ENCODE measurements at regions not wholly inside any gene's neighbourhood (a gene's known extent, or its start where the extent isn't known, plus 50 kb on each side); places are given as distances from the start of the nearest gene placed in this dataset.

DNA sequence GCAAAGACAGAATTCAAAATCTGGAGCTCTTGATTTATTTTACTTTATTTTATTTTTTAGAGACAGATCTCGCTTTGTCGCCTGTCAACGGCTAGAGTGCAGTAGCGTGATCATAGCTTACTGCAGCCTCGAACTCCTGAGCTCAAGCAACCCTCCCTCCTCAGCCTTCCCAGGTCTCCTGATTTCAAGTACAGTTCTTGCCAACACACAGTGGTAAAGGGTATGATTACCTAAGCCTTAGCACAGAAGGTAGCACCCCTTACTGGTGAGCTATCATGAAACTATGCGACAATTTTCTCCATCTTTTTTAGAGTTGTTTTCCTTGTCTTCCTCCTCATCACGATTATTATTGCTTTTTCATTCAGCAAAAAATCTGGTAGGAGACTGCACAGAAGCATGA lies 94.3 kb upstream of the ETV6 start:
- TF ChIP-seq, protein P1, sequence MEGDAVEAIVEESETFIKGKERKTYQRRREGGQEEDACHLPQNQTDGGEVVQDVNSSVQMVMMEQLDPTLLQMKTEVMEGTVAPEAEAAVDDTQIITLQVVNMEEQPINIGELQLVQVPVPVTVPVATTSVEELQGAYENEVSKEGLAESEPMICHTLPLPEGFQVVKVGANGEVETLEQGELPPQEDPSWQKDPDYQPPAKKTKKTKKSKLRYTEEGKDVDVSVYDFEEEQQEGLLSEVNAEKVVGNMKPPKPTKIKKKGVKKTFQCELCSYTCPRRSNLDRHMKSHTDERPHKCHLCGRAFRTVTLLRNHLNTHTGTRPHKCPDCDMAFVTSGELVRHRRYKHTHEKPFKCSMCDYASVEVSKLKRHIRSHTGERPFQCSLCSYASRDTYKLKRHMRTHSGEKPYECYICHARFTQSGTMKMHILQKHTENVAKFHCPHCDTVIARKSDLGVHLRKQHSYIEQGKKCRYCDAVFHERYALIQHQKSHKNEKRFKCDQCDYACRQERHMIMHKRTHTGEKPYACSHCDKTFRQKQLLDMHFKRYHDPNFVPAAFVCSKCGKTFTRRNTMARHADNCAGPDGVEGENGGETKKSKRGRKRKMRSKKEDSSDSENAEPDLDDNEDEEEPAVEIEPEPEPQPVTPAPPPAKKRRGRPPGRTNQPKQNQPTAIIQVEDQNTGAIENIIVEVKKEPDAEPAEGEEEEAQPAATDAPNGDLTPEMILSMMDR (conservative IDR thresholded peaks at IDR 0.05 in 1 of 2, IDR thresholded peaks at IDR 0.05 in 1 of 2; ENCODE audit: low read depth in 1 of 2, low read length in 2 of 2), result no peak
- no peak for TF ChIP-seq EZH2 (IDR thresholded peaks at IDR 0.05; ENCODE audit: low read length, missing control alignments)
